Right hindlimb (tissue), 1 donor: ENCODE measurements at regions not wholly inside any gene's neighbourhood (a gene's known extent, or its start where the extent isn't known, plus 50 kb on each side); places are given as distances from the start of the nearest gene placed in this dataset.

ENCODE experiments used
- DNase-seq: peaks from one replicate; pipeline ENCODE4 v3.0.0-alpha.2; 2018

- DNase-seq, result no peak
Observed at GRCh38 chr4:123338715-123339114, 57.9 kb upstream of the SPRY1 start.

DNA sequence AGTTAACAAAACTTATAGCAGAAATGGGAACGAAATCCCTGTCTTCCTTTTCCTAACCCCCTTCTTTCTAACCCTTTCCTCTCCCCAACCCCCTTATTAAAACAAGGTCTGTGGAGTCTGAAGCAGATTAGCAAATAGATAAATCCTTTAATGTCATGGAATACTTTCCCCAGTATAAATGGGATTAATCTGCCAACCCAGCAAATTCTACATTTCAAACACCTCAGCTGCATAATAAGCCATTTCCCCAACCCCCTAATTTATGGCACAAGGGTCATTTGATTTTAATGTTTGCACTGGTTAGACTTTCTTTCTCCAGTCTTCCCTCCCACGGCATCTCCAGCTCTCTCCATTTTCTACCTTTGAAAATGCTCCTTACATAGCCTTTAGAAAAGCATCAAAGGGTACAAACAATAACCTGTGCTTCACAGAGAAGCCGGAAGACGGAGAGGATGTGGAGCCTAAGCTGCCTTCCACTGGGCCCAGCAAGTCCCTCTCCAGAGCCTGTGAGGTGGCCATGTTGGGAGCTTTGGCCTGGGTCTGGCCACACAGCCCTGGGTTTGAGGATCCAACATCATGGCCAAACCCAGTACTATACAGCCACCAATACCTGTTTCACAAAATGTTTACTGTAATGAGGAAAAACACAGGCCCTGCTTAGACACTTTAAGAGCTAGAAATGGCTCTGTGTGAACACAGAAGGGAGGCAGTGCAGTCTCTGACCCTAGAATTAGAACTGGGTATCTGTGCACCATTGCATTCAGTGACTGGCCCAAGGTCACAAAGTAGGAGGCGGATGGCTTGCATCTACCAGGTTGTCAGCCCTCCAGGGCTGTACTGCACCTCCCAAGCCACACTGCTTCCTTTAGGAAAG is 56.9 kb upstream of the SPRY1 start:
- no peak for DNase-seq

DNA sequence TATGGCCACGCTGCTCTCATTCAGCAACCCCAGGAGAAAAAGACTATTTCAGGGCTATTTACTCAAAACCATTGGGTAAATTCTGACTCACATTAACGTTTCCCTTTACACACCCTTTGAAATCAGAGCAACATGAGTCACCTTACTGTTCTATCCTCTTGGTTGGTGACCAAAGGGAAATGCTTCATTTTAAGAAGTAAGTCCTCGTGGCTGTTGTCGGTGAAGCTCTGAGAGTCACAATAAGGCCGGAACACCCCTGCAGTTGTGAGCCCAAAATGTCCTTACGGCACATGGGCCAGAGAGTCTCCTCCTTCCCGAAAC is 56.3 kb upstream of the SPRY1 start:
- no peak for DNase-seq

DNA sequence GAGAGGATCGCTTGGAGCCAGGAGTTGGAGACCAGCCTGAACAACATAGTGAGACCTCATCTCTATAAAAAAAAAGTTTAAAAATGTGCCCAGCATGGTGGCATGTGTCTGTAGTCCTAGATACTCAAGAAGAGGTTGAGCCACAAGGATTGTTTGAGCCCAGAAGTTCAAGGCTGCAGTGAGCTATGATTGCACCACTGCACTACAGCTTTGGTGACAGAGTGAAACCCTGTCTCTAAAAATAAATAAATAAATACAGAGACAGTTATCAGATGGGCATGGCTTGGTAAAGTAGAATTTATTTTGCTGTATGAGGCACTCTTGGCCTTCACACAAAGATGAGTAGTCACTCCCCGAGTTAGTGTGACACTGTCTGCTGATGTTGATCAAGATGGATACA is 54.1 kb upstream of the SPRY1 start:
- DNase-seq, result no peak

DNA sequence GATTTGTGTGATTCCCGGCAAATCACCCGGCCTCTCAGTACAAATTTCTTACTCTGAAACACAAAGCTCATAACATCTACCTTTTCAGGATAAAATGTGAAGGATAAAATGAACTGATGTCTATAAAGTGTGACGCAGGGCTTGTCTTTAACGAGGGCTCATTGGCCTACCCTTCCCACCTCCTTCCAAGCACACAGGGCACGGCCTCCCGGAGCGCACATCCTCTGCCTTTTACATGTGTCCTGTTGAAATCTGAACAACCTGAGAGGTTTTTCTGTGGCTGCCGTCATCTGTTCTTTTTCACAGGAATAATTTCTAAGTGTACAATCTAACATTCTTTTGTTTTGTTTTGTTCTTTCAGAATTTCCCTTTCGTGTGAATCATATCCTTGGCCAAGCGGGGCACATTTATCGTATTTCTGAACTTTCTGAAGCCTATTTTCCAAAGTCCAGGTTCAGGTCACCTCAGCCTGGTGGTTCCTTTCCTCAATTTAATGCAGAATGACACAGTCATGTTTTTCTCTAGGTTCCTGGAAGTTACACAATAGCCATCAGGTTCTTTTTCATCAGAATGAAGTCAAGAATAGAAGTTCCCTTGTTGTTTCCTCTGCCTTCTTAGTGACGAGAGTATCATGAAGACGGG is 53.1 kb upstream of the SPRY1 start:
- no peak for DNase-seq

DNA sequence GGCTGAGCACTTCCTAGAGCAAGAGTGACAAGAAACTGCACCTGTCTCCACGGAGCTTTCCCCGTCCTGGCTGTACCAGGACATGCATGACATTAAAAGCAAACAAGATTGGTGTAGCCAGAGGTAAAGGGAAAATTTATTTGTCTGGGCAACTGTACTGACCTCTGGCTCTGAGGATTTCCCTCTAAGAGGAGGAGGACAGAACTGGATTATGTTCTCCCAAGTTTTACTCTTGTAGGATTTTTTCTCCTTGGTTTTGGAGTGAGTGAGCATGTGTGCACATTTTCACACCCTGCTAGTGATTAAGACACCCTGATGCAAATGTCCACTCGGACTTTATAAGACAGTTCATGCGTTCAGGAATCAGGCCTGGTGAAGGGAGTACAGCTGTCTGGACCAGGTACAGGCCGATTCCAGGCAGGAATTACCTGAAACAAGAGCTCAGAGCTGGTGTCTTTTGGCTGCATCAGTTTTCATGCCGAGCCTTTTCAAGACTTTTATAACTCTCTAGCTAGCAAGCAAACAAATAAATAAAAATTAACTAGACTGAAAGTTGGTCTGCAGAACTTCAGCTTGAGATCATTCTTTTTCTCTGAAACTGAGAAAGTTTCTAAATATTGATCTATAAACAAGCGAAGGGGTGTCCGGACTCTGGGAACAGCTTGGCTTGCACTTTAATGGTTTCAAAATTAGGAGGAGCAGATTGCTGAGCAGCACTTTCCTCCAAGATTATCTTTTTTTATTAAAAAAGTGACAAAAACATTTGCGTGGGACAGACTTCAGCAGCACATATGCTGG is 51.3 kb upstream of the SPRY1 start:
- DNase-seq, result no peak

GRCh38 chr4:123345935-123346300 is 50.7 kb upstream of the SPRY1 start:
- DNase-seq, result no peak

- DNase-seq, result no peak
Observed at GRCh38 chr4:123346330-123346940, 50.2 kb upstream of the SPRY1 start.
